ENCODE measurements at regions not wholly inside any gene's neighbourhood (a gene's known extent, or its start where the extent isn't known, plus 50 kb on each side); places are given as distances from the start of the nearest gene placed in this dataset.

GRCh38 chr4:133585323-133585722 lies 436.2 kb downstream of the PCDH10 start:
- TF ChIP-seq CTCF (conservative IDR thresholded peaks at IDR 0.05) (no peak), ZFX (IDR thresholded peaks at IDR 0.05) (no peak)
